AG04450 (cell line): ENCODE measurements at regions not wholly inside any gene's neighbourhood (a gene's known extent, or its start where the extent isn't known, plus 50 kb on each side); places are given as distances from the start of the nearest gene placed in this dataset.

Source experiments
- CTCF ChIA-PET: fragments of 300-600, 350-600 bp; formaldehyde crosslinking; extraction: SDS; loops from one replicate; lab custom pipeline; 2022; ENCODE audit warnings: antibody characterized with exemption, inconsistent platforms; lab: Charles Lee
- POLR2A ChIA-PET: fragments of 350-600 bp; formaldehyde crosslinking; extraction: SDS; loops from one replicate; lab custom pipeline; 2021; ENCODE audit warnings: antibody characterized with exemption, inconsistent platforms; lab: Yijun Ruan, JAX
- DNase-seq: peaks from one replicate; pipeline ENCODE4 v3.0.0-alpha.2; 2011; ENCODE audit warnings: low read depth, low spot score
- H3K27ac ChIP-seq: one replicate; pipeline ENCODE4 v1.5.1; 2012; ENCODE audit warnings: low read depth, low read length, control low read depth
- H3K27me3 ChIP-seq: one replicate; pipeline ENCODE4 v1.6.0; 2012; ENCODE audit warnings: low read length; ENCODE audit not compliant: control insufficient read depth, insufficient read depth
- H3K4me3 ChIP-seq: 2 replicates; pipeline ENCODE4 v1.5.1; 2011; ENCODE audit warnings: mild to moderate bottlenecking, low read depth, low read length, control low read depth
- H3K9me3 ChIP-seq: 2 replicates; pipeline ENCODE4 v1.5.1; 2012; ENCODE audit warnings: low read length; ENCODE audit not compliant: control insufficient read depth, insufficient read depth
- CTCF ChIP-seq: IDR thresholded peaks from 2 replicates; pipeline ENCODE4 v1.5.1; 2011; ENCODE audit warnings: low read depth, low read length, control low read depth, inconsistent platforms

- no peaks in the 10 kb centered on the region for H3K9me3 ChIP-seq
- CTCF ChIA-PET, result interaction anchor here (1.4 kb wide), 1 partner anchor 14 kb away, joined by 4 read pairs; no protein-coding TSS in a partner anchor
- POLR2A ChIA-PET, result no interaction called here
- H3K27me3 ChIP-seq, result peaks cover 23% of the 10 kb centered on the region
- no peak overlapping the region for H3K27ac ChIP-seq
- DNase-seq, result no peak
- no peak overlapping the region for H3K4me3 ChIP-seq
- no peak for TF ChIP-seq CTCF
These were observed 64.5 kb upstream of the SLC30A5 start for GRCh38 chr5:69029292-69029691.

GRCh38 chr5:69030358-69031062 lies 63.3 kb upstream of the SLC30A5 start:
- Histone ChIP-seq H3K9me3 (no peaks in the 10 kb centered on the region), H3K4me3 (no peak overlapping the region), H3K27ac (no peak overlapping the region), H3K27me3 (peaks cover 24% of the 10 kb centered on the region)
- ChIA-PET POLR2A (no interaction called here), CTCF (no interaction called here)
- no peak for TF ChIP-seq CTCF
- no peak for DNase-seq

- ChIA-PET CTCF (interaction anchor here (0.9 kb wide), 1 partner anchor 11 kb away, joined by 4 read pairs; no protein-coding TSS in a partner anchor), POLR2A (no interaction called here)
- H3K9me3 ChIP-seq, result no peaks in the 10 kb centered on the region
- peaks cover 29% of the 10 kb centered on the region for H3K27me3 ChIP-seq
- H3K27ac ChIP-seq, result no peak overlapping the region
- H3K4me3 ChIP-seq, result no peak overlapping the region
- no peak for DNase-seq
- TF ChIP-seq CTCF, result no peak
These were observed 61.8 kb upstream of the SLC30A5 start for GRCh38 chr5:69032009-69032408.

- Histone ChIP-seq H3K27ac (no peak overlapping the region), H3K4me3 (no peak overlapping the region), H3K9me3 (no peaks in the 10 kb centered on the region), H3K27me3 (peaks cover 26% of the 10 kb centered on the region)
- no peak for DNase-seq
- TF ChIP-seq CTCF, result no peak
- POLR2A ChIA-PET, result no interaction called here
- CTCF ChIA-PET, result interaction anchor here (1.4 to 1.7 kb wide), 2 partner anchors 9 kb away, joined by 9 to 12 read pairs; no protein-coding TSS in a partner anchor
These were observed 60.1 kb upstream of the SLC30A5 start for GRCh38 chr5:69033690-69034089.

GRCh38 chr5:69034898-69035297 lies 58.9 kb upstream of the SLC30A5 start:
- no peaks in the 10 kb centered on the region for H3K9me3 ChIP-seq
- CTCF ChIA-PET, result interaction anchor here (0.7 to 1.7 kb wide), 4 partner anchors 8 to 1870 kb away, joined by 3 to 9 read pairs (median 4); partner anchors contain the start of gene SLC30A5
- no peak for TF ChIP-seq CTCF
- POLR2A ChIA-PET, result no interaction called here
- H3K27me3 ChIP-seq, result peaks cover 24% of the 10 kb centered on the region
- H3K4me3 ChIP-seq, result no peak overlapping the region
- no peak overlapping the region for H3K27ac ChIP-seq
- DNase-seq, result no peak
